ENCODE measurements at regions not wholly inside any gene's neighbourhood (a gene's known extent, or its start where the extent isn't known, plus 50 kb on each side); places are given as distances from the start of the nearest gene placed in this dataset.

- TF ChIP-seq, protein P1, sequence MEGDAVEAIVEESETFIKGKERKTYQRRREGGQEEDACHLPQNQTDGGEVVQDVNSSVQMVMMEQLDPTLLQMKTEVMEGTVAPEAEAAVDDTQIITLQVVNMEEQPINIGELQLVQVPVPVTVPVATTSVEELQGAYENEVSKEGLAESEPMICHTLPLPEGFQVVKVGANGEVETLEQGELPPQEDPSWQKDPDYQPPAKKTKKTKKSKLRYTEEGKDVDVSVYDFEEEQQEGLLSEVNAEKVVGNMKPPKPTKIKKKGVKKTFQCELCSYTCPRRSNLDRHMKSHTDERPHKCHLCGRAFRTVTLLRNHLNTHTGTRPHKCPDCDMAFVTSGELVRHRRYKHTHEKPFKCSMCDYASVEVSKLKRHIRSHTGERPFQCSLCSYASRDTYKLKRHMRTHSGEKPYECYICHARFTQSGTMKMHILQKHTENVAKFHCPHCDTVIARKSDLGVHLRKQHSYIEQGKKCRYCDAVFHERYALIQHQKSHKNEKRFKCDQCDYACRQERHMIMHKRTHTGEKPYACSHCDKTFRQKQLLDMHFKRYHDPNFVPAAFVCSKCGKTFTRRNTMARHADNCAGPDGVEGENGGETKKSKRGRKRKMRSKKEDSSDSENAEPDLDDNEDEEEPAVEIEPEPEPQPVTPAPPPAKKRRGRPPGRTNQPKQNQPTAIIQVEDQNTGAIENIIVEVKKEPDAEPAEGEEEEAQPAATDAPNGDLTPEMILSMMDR (conservative IDR thresholded peaks at IDR 0.05) = no peak
- no peak for TF ChIP-seq EZH2 (IDR thresholded peaks at IDR 0.05; ENCODE audit: low read depth)
Observed at GRCh38 chr13:60986301-60986700, 429.3 kb downstream of the PCDH20 start.
